ENCODE measurements at regions not wholly inside any gene's neighbourhood (a gene's known extent, or its start where the extent isn't known, plus 50 kb on each side); places are given as distances from the start of the nearest gene placed in this dataset.

DNA sequence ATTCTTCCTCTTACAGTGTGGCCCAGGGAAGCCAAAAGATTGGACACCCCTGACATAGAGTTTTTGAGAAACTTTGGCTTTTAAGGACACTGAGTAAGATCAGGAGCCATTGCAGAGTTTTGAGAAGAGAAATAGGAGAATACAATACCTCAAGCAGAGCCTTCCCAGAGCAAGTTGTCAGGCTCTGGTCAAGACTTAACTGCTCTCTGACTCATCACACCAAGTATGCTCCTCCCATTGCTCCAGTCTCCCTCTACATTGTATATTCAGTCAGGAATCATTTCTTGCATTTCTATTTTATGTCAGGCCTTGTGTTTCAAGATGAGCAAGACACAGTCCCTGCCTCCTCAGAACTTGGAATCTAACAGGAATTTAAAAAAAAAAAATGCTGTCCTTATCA, 176.4 kb upstream of the FMR1 start:
- Mint-ChIP-seq H3K9me3 (no peaks in the 10 kb centered on the region), H3K4me3 (no peak overlapping the region), H3K27me3 (no peaks in the 10 kb centered on the region), H3K36me3 (no peaks in the 10 kb centered on the region), H3K27ac (no peak overlapping the region), H3K4me1 (ENCODE audit: low read depth) (peaks cover 10% of the 10 kb centered on the region)
- POLR2A ChIA-PET, result no interaction called here
- CTCF ChIA-PET, result no interaction called here
- intact Hi-C loops (cut with micrococcal nuclease), result no loop called here
- no peak for DNase-seq

DNA sequence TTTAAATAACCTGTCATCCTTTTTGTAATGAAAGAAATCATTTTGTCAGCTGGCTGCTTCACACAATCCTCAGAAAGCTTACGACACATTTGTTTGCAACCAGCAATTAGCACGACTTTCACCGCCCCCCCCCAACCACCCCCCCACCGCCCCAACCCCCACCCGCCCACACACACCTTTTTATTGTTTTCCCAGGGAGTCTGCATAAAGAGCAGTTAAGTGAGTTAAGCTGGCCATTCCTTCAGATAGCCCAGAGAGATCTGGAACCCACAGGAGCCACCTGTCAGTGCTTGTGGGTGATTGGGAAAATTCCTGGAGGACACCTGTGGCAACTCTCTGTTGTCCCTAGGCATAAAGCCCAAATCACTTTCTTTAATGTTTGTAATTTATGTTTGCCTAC, 175.7 kb upstream of the FMR1 start:
- no peaks in the 10 kb centered on the region for H3K9me3 Mint-ChIP-seq
- CTCF ChIA-PET, result no interaction called here
- H3K27me3 Mint-ChIP-seq, result no peaks in the 10 kb centered on the region
- DNase-seq, result no peak
- no peaks in the 10 kb centered on the region for H3K36me3 Mint-ChIP-seq
- H3K4me1 Mint-ChIP-seq (ENCODE audit: low read depth), result peaks cover 10% of the 10 kb centered on the region
- POLR2A ChIA-PET, result no interaction called here
- no peak overlapping the region for H3K27ac Mint-ChIP-seq
- no peak overlapping the region for H3K4me3 Mint-ChIP-seq
- intact Hi-C loops (cut with micrococcal nuclease), result no loop called here

DNA sequence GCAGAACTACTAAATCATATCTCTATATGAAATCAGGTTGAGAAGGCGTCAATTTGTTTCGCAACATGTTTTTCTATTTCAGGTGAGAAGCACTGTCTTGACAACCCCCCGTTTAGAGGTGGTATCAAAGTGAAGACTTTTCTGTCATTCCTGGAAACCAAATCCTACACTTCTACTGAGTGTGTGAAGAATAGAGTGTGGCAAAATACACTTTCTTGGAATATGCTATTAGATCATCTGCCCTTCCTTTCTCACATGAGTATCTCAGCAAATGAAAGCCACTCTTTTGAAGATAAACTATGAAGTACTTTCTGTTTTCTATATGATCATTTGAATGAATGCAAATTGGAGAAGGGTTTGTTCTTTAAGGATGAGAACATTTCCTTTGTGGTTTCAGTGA, 174.0 kb upstream of the FMR1 start:
- Mint-ChIP-seq H3K4me1 (ENCODE audit: low read depth) (peaks cover 10% of the 10 kb centered on the region), H3K9me3 (no peaks in the 10 kb centered on the region), H3K27ac (no peak overlapping the region), H3K27me3 (no peaks in the 10 kb centered on the region), H3K4me3 (no peak overlapping the region), H3K36me3 (no peaks in the 10 kb centered on the region)
- DNase-seq, result no peak
- POLR2A ChIA-PET, result interaction anchor here (0.9 kb wide), 1 partner anchor 26 kb away, joined by 4 read pairs; no protein-coding TSS in a partner anchor
- intact Hi-C loops (cut with micrococcal nuclease), result no loop called here
- CTCF ChIA-PET, result no interaction called here

DNA sequence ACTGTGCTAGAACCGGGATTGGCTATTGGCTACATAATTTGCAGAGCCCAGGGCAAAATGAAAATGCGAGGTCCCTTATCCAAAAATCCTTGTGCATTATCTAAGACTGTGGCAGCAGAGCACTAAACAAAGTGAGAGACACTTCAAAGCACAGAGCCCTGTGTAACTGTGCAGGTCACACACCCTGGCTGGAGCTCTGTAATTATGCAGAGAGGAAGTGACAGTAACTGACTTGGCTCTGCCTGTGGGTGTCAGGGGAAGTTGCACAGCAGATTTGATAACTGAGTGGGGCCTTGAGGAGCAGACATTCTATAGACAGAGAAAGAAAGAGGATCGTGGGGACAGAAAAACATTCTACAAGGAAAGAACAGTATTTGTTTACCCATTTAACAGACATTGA, 173.5 kb upstream of the FMR1 start:
- H3K4me3 Mint-ChIP-seq, result no peak overlapping the region
- POLR2A ChIA-PET, result interaction anchor here (0.9 kb wide), 1 partner anchor 26 kb away, joined by 4 read pairs; no protein-coding TSS in a partner anchor

DNA sequence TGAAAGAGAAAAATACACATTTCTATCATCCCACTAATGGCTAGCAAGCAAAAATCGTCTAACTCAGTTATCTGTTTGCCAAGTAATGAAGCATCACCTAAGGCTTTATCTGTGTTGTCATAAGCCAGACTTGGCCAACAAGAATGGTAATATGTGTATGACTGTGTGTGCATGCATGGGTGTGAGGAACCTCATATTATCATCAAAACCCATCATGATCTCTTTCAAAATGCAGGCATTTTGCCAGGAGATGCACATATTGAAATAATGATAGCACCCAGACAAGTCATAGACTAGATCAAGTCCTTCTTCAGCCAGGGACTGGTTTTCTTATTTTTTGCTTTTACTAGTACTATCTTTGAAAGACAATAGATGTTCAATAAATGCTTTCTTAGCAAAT, 172.5 kb upstream of the FMR1 start:
- ChIA-PET CTCF (no interaction called here), POLR2A (no interaction called here)

More for the DNA sequence above, 173.5 kb upstream of the FMR1 start:
- H3K27me3 Mint-ChIP-seq, result no peaks in the 10 kb centered on the region
- H3K4me1 Mint-ChIP-seq (ENCODE audit: low read depth), result peaks cover 10% of the 10 kb centered on the region
- CTCF ChIA-PET, result no interaction called here
- peak overlapping the region; percentile 15 for H3K27ac Mint-ChIP-seq
- peak; percentile 9 for DNase-seq
- no peaks in the 10 kb centered on the region for H3K36me3 Mint-ChIP-seq
- intact Hi-C loops (cut with micrococcal nuclease), result no loop called here
- H3K9me3 Mint-ChIP-seq, result no peaks in the 10 kb centered on the region

DNA sequence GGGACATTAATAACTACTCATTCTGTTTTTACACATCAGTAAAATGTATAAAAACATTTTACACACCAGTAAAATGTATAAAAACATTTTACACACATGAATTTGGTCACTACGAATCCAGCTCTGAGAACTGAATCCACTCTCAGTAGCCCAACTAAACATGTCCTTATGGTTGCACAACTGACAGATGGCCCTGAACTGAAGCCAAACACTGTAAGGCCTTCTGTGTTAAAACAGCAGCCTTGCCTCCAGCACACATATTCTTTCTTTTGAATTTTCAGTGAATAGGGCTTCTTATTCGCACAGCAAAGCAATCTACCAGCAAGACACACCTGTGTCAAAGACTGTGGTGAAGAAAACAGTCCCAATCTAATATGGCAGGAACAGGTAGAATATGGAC, 169.9 kb upstream of the FMR1 start:
- H3K9me3 Mint-ChIP-seq, result no peaks in the 10 kb centered on the region
- H3K4me3 Mint-ChIP-seq, result no peak overlapping the region
- POLR2A ChIA-PET, result no interaction called here
- no peak for DNase-seq
- H3K27ac Mint-ChIP-seq, result no peak overlapping the region
- intact Hi-C loops (cut with micrococcal nuclease), result no loop called here
- H3K36me3 Mint-ChIP-seq, result no peaks in the 10 kb centered on the region
- peaks cover 10% of the 10 kb centered on the region for H3K4me1 Mint-ChIP-seq (ENCODE audit: low read depth)
- CTCF ChIA-PET, result no interaction called here
- H3K27me3 Mint-ChIP-seq, result peaks cover 2% of the 10 kb centered on the region

More for the DNA sequence above, 172.5 kb upstream of the FMR1 start:
- no peaks in the 10 kb centered on the region for H3K9me3 Mint-ChIP-seq
- H3K27ac Mint-ChIP-seq, result no peak overlapping the region
- H3K36me3 Mint-ChIP-seq, result no peaks in the 10 kb centered on the region
- no peak overlapping the region for H3K4me3 Mint-ChIP-seq
- H3K4me1 Mint-ChIP-seq (ENCODE audit: low read depth), result peaks cover 10% of the 10 kb centered on the region
- no peaks in the 10 kb centered on the region for H3K27me3 Mint-ChIP-seq
- DNase-seq, result no peak
- intact Hi-C loops (cut with micrococcal nuclease), result no loop called here

DNA sequence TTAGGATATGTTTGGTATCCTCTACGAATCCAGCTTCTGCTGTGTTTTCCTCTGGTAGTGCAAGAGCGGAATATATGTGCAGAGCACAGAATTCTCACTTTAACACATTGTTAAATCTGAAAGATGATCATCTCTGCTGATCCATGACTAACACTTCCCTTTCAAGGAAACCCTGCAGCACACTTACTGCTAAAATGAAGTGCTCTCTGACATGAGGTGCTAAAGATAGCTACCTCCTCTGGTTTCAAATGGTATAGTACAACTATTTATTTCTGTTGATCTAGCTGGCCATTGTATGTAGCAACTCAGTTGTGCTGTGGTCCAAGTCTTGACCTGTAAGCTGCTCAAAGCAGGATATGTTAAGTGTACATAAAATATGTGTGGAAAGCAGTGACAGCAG, 162.4 kb upstream of the FMR1 start:
- intact Hi-C loops (cut with micrococcal nuclease), result no loop called here
- ChIA-PET POLR2A (no interaction called here), CTCF (no interaction called here)
- DNase-seq, result no peak
- no peak overlapping the region for H3K4me3 Mint-ChIP-seq
- H3K4me1 Mint-ChIP-seq (ENCODE audit: low read depth), result no peaks in the 10 kb centered on the region
- H3K27me3 Mint-ChIP-seq, result peaks cover 2% of the 10 kb centered on the region
- no peaks in the 10 kb centered on the region for H3K36me3 Mint-ChIP-seq
- H3K27ac Mint-ChIP-seq, result no peak overlapping the region
- no peaks in the 10 kb centered on the region for H3K9me3 Mint-ChIP-seq

DNA sequence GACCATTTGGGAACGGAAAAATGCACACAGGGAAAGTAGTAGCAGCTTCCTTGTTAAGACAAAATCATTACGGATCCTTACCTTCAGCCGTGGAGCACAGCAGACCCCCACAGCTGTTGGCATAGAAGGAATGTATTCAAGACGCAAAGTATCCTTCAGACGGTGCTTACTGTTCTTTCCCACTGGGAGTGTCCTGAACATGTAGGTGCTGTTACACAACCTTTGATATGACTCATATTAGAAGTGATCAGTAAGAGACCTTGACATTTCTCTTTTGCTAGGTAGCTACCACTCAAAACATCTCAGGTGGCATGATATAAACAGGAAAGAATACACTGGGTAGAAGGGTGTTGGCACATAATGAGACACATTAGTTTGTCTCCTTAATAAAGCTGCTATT, 154.0 kb upstream of the FMR1 start:
- no peak for DNase-seq
- Mint-ChIP-seq H3K9me3 (no peaks in the 10 kb centered on the region), H3K36me3 (no peaks in the 10 kb centered on the region), H3K4me1 (ENCODE audit: low read depth) (no peaks in the 10 kb centered on the region), H3K27me3 (peaks cover 2% of the 10 kb centered on the region), H3K4me3 (no peak overlapping the region), H3K27ac (no peak overlapping the region)
- ChIA-PET CTCF (no interaction called here), POLR2A (no interaction called here)
- intact Hi-C loops (cut with micrococcal nuclease), result no loop called here

DNA sequence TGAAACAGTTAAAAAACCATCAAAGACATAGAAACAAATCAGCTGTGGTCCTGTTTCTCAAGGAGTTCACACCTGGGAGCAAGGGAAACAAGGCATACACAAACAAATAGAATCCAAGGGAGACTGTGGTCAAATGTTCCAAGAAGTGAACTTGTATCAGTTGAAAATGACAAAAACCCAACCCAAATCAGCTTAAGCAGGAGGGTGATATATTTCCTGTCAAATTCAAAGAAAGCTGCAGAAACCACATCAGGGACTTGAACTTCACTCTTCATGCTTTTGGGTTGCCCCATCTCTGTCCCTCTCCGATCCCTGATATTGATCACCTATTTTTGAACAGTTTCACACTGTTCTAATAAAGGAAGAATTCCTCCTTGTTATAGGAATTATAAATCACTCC, 148.6 kb upstream of the FMR1 start:
- DNase-seq, result no peak
- intact Hi-C loops (cut with micrococcal nuclease), result no loop called here
- Mint-ChIP-seq H3K27me3 (no peaks in the 10 kb centered on the region), H3K9me3 (no peaks in the 10 kb centered on the region), H3K27ac (no peak overlapping the region), H3K4me1 (ENCODE audit: low read depth) (peaks cover 3% of the 10 kb centered on the region), H3K4me3 (no peak overlapping the region), H3K36me3 (no peaks in the 10 kb centered on the region)
- ChIA-PET CTCF (no interaction called here), POLR2A (no interaction called here)

DNA sequence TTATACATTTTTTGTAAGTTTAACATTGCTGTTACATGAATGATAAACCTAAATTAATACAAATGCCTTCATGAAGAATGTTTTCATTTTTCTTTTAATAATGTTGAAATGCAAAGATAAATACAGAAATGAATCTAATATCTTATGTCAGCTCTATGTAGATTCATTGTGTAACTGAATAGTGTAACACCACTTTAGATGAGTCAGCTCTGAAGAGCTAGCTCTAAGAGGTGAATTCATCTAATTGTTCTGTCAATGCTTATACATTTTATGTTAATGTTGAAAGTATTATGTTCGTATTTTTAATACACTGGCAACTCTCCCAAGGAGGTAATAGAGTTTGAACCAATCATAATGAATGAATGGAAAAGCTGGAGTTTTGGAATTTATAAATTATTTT, 146.9 kb upstream of the FMR1 start:
- H3K4me3 Mint-ChIP-seq, result no peak overlapping the region
- POLR2A ChIA-PET, result no interaction called here
- H3K36me3 Mint-ChIP-seq, result no peaks in the 10 kb centered on the region
- no peak overlapping the region for H3K27ac Mint-ChIP-seq
- H3K27me3 Mint-ChIP-seq, result no peaks in the 10 kb centered on the region
- CTCF ChIA-PET, result no interaction called here
- no peaks in the 10 kb centered on the region for H3K9me3 Mint-ChIP-seq
- no peak for DNase-seq
- intact Hi-C loops (cut with micrococcal nuclease), result no loop called here
- H3K4me1 Mint-ChIP-seq (ENCODE audit: low read depth), result peaks cover 3% of the 10 kb centered on the region

DNA sequence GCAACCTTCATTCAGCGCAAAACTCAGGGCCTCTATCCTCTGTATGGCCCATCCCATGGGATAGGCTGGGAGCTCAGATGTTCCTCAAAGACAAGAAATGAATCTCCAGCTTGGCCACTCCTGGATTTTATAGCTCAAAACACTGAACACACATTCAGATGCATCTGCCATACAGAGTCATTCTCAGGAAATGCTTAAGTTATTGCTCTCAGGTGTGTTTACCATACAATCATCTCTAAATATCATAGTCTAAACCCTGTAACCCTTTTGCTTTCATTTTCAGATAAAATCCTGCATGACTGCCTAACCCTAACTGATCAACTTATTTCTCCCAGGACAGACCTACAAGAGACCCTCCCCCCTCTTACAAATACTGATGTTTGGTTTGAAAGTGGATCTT, 140.9 kb upstream of the FMR1 start:
- H3K4me3 Mint-ChIP-seq, result no peak overlapping the region

DNA sequence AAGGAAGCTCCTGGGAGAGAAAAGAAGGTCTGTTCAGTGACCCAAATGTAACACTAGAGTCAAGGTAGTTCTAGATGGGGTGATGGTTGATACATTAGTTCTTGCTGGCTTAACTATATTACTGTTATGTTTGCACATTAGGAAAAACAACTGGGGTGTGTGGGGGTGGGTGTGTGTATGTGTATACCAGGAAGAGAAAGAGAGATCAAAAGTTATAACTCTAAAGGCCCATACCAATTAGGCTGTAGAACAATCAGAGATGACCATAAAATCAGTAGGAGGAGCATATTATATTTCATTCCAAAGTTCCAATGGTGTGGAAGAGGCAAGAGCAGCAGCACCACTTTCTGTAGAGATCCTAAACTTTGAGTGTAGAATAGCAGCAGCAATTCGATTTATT, 134.7 kb upstream of the FMR1 start:
- Mint-ChIP-seq H3K27me3 (no peaks in the 10 kb centered on the region), H3K9me3 (no peaks in the 10 kb centered on the region), H3K36me3 (no peaks in the 10 kb centered on the region), H3K4me1 (ENCODE audit: low read depth) (no peaks in the 10 kb centered on the region), H3K4me3 (no peak overlapping the region), H3K27ac (no peak overlapping the region)
- CTCF ChIA-PET, result no interaction called here
- intact Hi-C loops (cut with micrococcal nuclease), result no loop called here
- POLR2A ChIA-PET, result no interaction called here
- DNase-seq, result no peak

More for the DNA sequence above, 140.9 kb upstream of the FMR1 start:
- H3K4me1 Mint-ChIP-seq (ENCODE audit: low read depth), result no peaks in the 10 kb centered on the region
- ChIA-PET POLR2A (no interaction called here), CTCF (no interaction called here)
- no peaks in the 10 kb centered on the region for H3K9me3 Mint-ChIP-seq
- no peak overlapping the region for H3K27ac Mint-ChIP-seq
- intact Hi-C loops (cut with micrococcal nuclease), result no loop called here
- H3K36me3 Mint-ChIP-seq, result no peaks in the 10 kb centered on the region
- no peaks in the 10 kb centered on the region for H3K27me3 Mint-ChIP-seq
- DNase-seq, result no peak

DNA sequence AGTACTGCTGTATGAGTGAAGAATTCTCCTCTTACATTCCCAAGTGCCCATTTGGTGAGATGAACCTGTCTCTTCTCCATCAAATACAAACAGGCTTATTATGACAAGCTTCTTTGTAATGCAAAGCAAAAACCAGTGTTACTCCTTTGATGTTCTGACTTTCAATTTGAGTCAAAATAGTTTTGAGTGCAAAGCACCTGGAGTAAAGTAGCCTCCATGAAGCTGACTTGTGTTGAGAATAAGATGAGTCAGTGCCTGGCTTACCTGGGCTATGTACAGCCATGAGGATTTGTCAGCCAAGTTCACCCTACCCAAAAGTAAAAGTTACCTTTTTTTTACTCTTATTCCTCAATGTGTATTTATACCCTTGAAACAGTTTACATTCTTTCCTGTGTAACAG, 132.5 kb upstream of the FMR1 start:
- ChIA-PET POLR2A (no interaction called here), CTCF (no interaction called here)
- H3K27me3 Mint-ChIP-seq, result no peaks in the 10 kb centered on the region
- intact Hi-C loops (cut with micrococcal nuclease), result no loop called here
- no peak for DNase-seq
- H3K9me3 Mint-ChIP-seq, result no peaks in the 10 kb centered on the region
- H3K27ac Mint-ChIP-seq, result no peak overlapping the region
- no peak overlapping the region for H3K4me3 Mint-ChIP-seq
- H3K4me1 Mint-ChIP-seq (ENCODE audit: low read depth), result no peaks in the 10 kb centered on the region
- no peaks in the 10 kb centered on the region for H3K36me3 Mint-ChIP-seq

DNA sequence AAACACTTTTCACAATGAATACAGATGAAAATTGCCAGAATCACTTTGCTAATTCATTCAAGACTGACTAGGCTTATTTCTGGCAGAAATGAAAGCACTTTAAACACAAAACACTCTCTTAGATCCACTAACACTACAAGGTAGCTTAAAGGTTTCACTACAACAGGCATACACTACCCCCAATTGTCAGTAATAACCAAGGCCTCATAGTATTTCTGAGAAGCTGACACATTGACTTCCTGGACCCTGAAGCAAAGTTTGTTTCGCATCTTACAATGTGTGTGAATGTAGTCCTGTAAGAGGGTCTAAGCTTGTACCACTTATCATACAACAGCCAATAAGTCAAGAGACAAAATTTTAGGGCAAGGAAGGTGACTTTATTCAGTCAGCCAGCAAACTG, 129.9 kb upstream of the FMR1 start:
- ChIA-PET CTCF (no interaction called here), POLR2A (no interaction called here)
- no peak for DNase-seq
- intact Hi-C loops (cut with micrococcal nuclease), result no loop called here
- Mint-ChIP-seq H3K27ac (no peak overlapping the region), H3K4me3 (no peak overlapping the region), H3K9me3 (no peaks in the 10 kb centered on the region), H3K27me3 (no peaks in the 10 kb centered on the region), H3K36me3 (no peaks in the 10 kb centered on the region), H3K4me1 (ENCODE audit: low read depth) (no peaks in the 10 kb centered on the region)
